Sciatic nerve (tissue), 2 donors: ENCODE measurements at regions not wholly inside any gene's neighbourhood (a gene's known extent, or its start where the extent isn't known, plus 50 kb on each side); places are given as distances from the start of the nearest gene placed in this dataset.

Experiments used
- ATAC-seq: fragments of 200-7000 bp; cut with Tn5 transposase; one replicate; pipeline ENCODE4 v1.9.1; 2020; ENCODE audit warnings: mild to moderate bottlenecking, moderate library complexity
- DNase-seq: peaks from one replicate; pipeline ENCODE4 v3.0.0-alpha.2; 2020; ENCODE audit warnings: low spot score
- intact Hi-C: fragments of 100-400 bp; cut with DNase I; formaldehyde crosslinking; loops from one replicate; pipeline ENCODE4 v1.14.2; 2022
- donor health status: DM: no; HTN: no; CAD: no.
- donor health status: DM: no; HTN: no; CAD: no.

DNA sequence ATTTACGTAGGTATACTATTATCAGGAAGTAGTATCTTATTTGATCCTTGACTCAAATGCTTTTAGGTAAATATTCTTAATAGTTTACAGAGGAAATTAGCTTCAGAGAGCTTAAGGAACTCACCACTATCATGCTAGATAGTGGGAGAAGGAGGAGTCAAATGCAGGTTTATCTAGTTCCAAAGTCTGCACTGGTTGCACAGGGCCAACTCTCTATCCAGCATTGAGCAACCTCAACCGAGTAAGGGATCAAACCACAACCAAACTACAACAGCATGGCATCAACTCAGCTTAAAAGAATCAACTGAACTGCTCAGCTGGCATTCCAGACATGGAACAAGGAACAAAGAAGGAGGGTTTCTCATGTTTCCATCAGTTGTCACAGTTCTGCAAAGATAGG is 306.0 kb downstream of the MAF start:
- no peak for ATAC-seq
- intact Hi-C loops: no loop called here
- DNase-seq: no peak

DNA sequence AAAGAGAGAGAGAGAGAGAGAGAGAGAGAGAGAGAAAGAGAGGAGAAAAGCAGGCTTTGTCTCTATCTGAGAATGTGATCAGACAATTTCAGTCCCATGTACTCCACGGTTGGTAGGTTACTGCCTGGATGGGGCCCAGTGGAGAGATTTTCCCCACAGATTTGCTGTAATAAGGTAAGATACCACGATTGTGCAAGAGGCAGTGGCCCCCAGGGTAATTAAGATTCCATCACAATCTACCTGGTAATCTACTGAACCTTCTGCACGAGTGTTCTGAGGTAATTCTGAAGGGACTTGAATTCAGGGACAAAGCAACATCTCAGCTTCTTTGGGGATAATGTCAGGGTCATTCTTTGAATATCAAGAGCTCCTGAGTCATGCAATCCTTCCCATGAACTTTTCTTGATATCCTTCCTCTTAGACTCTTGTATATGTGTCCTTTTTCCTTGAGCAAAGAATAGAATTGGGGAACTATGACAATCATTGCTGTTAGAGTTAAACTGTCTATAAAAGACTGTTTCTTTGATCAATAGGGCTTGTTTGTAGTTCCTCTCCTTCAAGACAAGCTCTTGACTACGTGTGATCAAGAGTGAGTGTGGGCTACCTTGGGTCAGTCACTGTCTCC is 306.6 kb downstream of the MAF start:
- intact Hi-C loops: no loop called here
- no peak for DNase-seq
- ATAC-seq: no peak

DNA sequence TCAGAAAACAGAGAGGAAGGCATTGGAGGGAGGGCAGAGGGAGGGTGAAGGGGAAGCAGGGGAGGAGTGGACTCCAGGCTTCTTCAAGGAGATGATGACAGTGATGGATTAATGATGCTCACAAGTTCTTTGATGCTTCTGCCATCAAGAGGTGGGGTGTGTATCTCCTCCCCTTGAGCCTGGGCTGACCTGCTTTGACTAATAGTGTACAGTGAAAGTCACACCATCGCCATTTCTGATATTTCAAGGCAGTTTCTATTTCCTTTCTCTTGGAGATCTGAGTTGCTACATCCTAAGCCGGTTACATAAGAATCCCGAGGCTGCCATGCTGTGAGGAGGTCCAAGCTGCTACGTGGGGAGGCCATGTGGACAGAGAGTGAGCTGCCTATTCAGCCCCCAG is 312.5 kb downstream of the MAF start:
- no peak for ATAC-seq
- intact Hi-C loops: no loop called here
- DNase-seq: no peak

DNA sequence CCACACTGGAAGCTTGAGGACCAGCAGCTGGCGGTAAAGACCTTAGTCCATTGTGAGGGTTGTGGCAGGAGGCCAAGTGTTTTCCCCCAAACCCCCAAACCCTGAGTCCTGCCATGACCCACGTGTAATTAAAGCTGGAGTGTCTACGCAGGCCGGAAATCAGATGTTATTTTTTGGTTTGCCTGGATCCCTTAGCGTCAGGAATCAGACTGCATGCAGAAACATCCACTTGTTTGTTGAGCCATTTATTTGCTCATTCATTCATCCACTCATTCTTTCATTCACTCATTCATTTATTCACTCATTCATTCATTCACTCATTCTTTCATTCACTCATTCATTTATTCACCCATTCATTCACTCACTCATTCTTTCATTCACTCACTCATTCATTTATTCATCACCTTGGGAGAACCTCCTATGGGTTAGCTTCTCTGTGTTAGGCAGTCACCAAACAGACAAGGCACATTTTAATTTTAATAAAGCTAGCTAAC is 313.1 kb downstream of the MAF start:
- DNase-seq (no peak), ATAC-seq (peak; percentile 55)
- intact Hi-C loops: no loop called here

DNA sequence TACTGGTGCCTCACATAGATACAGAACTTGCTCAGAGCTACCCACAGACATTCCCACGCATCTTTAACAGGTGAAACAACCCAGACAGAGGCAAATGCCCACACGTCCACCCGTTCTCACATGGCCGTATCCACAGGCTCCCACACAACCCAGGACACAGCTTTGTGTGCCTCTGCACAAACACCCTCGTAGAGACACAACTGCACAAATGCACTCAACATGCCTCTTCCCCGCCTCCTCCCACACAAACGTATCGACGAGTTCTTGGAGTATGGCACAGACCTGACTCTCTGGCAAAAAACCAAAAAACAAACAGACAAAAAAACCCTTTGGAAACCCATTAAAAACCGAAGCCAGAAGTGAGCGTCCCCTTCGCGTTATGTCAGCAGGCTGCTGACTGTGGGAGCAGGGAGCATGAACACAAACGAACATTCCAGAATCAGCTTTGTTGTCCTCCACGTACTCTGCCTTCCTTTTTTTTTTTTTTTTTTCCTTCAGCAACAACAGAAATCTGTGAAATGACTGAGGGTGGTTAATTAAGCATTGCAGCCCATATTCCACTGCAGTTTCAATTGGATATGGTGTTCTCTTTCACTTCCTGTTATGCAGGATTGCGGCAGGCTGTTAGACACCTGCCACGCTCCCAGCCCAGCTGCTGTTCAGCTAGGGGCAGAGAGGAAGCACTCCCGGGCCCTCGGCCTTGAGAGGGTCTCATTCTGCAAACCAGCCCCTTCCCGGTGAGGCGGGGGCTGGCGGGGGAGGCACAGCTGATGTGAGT is 313.7 kb downstream of the MAF start:
- peak; percentile 59 for DNase-seq
- ATAC-seq: peak; percentile 88

DNA sequence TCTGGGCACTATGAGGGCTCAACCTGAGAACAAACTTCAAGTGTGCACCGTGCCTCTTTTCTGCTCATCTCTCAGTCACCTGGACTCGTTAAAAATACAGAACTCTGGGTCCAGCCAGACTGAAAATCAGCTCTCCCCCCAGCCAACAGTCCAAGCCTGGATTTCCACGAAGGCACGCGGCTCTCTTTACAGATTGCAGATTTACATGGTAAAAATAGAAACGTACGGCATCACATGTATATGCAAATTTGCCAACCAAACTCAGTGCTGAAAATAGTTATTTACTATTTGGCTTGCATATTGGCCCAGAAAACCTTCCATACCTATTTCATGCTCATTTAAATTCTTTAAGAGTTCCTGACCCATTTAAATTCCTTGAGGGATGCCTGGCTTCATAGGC is 315.8 kb downstream of the MAF start:
- no peak for ATAC-seq
- intact Hi-C loops: no loop called here
- no peak for DNase-seq

More for the DNA sequence above, 313.7 kb downstream of the MAF start:
- intact Hi-C loops: no loop called here

DNA sequence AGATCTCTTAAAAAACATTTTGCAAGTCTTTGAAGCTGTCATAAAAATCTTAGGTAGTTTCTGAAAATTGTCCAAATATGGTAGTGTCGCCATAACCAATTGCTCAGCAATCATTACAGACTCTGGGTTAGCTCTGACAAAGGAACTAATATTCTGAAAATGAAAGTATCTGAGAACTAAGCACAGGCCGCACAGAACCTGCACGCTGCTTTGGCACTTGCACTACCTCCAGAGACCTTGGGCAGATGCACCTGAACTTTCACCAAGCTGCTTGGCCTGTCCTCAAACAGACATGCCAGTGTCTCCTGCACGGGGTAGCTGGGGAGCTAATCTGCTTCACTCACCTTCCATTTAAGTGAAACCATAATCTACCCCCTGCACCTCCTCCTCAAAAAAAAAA is 317.0 kb downstream of the MAF start:
- ATAC-seq: no peak
- DNase-seq: no peak
- intact Hi-C loops: no loop called here

DNA sequence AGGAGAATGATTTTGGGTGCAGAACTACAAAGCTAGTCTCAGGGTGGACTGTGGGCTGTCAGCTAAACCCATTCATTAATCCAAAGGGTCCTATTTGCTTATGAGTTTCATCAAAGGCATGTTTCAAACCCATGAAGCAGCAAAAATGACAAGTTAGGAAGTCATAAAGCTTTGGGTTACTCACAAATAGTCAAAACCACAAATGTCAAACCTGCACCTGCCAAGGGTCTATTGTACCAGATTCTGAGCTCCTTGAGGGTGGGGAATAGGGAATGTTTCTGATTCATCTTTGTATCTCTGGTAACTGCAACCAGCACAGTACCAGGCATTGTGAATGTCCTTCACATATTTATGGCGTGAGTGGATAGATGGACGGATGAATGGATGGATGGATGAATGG is 317.7 kb downstream of the MAF start:
- DNase-seq (no peak), ATAC-seq (no peak)
- intact Hi-C loops: no loop called here

DNA sequence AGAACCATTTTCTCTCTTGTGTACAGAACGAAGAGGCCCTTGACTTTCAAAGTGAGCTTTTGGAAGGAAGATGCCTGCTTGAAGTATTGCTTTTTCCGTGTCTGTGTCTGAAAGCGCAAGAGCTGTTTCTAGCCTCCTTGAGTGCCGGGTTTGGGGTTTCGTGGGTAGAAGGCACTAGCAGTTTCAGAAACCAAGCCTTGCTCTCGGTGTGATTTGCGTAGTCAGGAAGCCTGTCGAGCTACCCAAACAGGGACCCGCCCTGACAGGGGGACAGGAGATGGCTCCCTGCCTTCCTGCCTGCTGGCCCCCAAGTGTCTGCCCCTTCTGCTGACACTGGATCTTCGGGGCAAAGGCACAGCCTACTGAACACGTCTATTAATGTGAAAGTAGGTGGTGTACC is 322.0 kb downstream of the MAF start:
- DNase-seq (no peak), ATAC-seq (no peak)
- intact Hi-C loops: no loop called here

DNA sequence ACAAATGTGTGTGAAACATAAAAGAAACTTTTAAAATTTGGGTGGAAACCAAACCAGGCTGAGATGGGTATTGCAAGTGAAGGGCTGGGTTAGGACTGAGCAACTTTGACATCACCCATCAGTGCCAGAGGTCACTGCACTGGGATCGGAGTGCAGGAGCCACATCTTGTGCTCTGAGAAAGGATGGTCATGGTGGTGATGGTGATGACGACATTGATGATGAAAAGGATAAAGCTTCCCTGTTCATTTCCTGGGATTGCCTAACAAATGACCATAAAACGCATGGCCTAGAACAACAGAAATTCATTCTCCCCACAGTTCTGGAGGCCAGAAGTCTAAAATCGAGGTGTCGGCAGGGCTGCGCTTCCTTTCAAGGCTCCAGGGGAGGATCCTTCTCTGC is 324.0 kb downstream of the MAF start:
- intact Hi-C loops: no loop called here
- DNase-seq (no peak), ATAC-seq (no peak)

DNA sequence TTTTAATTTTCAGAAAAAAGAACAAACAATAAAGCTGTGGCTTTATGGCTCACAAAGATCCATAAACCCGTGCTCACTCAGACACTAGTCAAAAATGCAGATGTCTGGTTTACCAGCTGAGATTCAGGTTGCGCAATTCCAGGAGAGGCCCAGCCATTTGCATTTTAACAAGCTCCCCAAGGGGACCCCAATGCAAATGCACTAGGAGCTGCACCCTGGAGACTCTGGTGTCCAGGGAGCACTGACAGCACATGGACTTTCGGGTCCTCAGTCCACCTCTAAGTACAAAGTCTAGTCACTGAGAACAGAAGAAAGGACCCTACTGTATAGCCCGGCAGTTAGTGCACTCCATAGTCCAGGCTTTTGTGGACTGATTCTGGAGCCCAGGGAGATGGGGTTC is 326.3 kb downstream of the MAF start:
- ATAC-seq (no peak), DNase-seq (no peak)
- intact Hi-C loops: no loop called here

DNA sequence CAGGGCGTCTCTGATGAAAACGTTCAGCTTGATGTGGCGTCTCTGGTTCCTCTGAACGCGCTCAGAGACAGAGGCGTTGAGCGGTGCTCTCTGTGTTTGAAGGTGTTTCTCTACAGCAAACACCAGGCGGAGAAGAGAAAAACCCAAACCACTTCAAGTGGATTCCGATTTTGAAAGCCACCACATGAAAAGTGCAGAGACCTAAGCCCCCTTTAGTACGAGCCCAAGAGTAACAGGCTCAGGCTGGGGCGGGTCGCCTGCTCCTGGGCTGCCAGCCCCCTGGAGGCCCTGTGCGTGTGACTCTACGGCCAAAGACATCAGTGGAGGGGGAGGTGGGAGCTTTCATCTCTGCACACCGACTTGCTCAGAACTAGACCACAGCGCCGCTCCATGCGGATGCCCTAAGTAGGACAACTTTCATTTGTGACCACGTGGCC is 328.4 kb downstream of the MAF start:
- no peak for DNase-seq

DNA sequence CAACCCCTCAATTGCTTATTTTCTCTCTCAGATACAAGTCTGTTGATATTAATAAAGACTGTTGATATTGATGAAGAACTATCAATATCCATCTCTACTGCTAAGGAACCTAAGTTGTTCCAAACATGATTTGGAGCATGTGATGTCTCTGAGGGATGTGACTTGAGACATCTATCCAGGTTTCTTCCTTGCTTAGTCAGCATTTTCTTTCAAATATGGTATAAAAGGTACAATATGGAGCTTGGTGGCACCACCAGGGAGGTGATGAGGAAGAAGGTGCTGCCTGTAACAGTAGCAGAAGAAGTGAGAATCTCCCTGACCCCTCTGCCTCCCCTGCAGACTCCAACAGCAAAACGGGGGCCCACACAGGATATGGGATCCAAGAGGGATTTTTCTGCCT is 329.0 kb downstream of the MAF start:
- DNase-seq (no peak), ATAC-seq (no peak)
- intact Hi-C loops: no loop called here

More for the DNA sequence above, 328.4 kb downstream of the MAF start:
- no peak for ATAC-seq
- intact Hi-C loops: no loop called here

DNA sequence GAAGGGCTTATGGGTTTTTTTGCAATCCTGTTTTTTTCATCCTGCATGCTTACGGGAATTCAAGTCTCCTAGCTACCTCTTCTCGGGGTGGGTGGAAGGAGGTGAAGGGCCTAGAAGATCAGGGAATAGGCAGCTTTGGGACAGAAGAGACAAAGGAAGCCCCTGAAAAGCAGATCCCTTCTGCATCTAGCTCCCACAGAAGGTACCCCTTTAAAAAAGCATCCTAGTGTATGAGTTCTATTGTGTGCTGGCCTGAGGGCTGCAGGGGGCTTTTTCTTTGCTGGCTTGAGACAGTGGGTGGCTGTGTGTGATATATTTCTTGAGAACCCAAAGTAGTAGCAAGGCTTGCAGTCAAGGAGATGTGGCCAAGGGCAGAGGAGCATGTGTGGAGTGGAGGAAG is 330.5 kb downstream of the MAF start:
- no peak for ATAC-seq
- intact Hi-C loops: no loop called here
- no peak for DNase-seq

DNA sequence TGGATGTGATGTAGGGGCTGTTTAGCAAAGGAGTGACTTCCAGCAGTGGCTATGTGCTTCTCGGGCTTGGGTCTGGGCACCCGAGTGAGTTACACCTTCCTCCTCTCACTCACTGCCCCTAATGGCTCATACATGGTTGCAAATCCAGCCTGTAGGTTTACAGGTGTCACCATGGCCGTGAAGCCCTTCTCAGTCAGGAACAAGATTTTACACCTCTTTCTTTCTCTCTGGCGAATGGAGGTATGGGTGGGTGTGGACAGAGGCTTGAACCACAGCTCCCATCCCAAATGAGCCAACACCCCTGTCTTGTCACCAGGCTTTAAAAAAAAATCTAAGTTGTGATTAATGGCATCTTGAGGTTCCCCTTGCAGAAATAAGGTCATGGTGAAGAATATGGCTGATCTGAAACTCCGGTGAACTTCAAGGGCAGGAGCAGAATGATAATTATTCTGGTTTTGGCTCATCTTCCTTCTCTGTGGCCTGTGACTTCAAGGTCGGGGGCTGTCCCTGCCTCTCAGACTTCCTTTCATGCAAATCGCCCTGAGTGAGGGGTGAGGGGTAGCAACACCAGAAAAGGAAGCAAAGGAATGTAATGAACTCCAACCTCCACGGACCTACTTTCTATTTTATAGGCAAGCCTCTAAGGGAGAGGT is 331.2 kb downstream of the MAF start:
- intact Hi-C loops: no loop called here
- DNase-seq: no peak
- no peak for ATAC-seq

DNA sequence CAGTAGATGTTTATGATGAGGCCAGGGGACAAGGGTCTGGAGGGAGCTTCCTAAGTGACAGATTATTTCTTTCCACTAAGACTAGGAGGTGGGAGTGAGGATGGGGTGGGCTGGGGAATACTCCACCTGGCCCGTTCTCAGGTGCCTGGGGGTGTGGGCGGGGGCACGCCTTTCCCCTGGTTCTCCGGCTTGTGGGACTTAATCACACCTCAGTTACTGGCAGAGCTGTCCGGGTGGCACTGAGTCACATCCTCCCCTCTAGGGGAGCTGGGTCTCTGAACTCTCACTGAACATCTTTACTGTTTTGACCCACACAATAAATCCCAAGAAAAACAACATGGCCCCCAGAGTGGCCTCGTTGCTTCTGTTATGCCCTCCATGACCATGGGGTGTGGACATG is 332.8 kb downstream of the MAF start:
- DNase-seq (no peak), ATAC-seq (no peak)
- intact Hi-C loops: no loop called here

DNA sequence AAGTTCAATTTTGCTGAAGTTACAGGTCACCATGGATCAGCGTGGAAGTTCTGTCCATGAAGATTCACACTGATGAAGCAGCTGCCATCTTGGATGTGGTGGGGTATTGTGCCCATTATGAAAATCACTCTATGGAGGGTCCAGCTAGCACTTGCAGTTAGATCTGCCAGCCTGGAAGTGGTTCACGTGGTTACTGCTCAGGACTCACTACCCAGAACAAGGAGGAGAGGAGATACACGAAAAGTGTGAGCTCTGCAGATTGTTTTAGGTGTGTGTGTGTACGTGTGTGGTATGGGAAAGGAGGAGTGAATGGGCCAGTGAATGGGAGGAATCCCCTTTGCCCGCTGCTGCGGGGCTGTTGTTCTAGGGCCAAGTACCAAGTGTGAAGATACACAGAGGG is 333.4 kb downstream of the MAF start:
- intact Hi-C loops: no loop called here

DNA sequence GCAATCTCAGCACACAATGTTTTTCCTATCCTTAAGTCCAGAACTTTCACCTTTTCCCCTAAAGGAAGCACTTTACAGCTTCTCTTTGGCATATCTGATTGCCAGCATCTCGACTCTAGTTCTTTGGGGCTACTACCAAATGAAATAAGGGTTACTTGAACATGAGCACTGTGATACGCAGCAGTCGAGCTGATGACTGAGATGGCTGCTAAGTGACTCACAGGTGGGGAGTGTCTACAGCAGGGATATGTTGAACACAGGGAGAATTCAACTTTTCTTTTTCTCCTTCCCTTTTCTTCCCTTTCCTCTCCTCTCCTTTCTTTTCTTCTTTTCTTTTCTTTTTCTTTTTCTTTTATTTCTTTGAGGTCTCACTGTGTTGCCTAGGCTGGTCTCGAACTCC is 334.8 kb downstream of the MAF start:
- DNase-seq: no peak
- no peak for ATAC-seq
- intact Hi-C loops: no loop called here

More for the DNA sequence above, 333.4 kb downstream of the MAF start:
- DNase-seq (no peak), ATAC-seq (no peak)

DNA sequence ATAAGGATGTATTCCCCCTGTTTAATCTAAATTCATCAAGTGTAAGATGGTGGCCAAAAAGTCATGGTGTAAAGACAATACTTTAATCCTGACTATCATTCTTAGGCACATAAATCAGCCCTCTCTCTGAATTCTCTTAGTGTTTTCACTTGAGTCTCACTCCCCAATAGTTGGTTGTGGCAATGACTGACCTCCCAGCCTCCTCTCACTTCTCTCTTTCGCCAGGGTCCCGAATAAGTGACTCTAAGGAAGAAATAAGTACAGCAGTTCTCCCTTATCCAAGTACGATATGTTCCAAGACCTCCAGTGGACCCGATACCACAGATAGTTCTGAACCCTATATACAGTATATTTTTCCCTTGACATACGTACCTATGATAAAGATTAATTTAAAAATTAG is 335.3 kb downstream of the MAF start:
- DNase-seq (no peak), ATAC-seq (no peak)
- intact Hi-C loops: no loop called here
